ENCODE measurements at regions not wholly inside any gene's neighbourhood (a gene's known extent, or its start where the extent isn't known, plus 50 kb on each side); places are given as distances from the start of the nearest gene placed in this dataset.

DNA sequence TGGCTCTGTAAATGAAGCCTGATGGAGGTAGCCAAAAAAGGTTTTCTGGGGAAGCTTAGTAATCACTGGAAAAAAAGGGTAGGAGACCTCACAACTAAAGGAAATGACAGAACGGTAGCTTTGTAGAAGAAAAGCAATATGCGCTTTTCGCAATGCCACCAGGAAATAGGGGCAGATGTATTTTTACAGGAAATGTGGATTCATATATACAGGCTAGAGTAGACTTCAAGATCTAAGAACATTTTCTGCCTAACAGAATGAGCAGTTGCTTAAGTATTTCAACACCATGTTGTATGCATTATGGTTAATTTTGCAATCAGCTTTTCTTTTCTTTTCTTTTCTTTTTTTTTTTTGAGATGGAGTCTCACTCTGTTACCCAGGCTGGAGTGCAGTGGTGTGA is 219.6 kb downstream of the CD83 start:
- TF ChIP-seq CTCF (IDR thresholded peaks at IDR 0.05 in 4 of 5, conservative IDR thresholded peaks at IDR 0.05 in 1 of 5) (no peak), POLR2A (IDR thresholded peaks at IDR 0.05) (no peak)
